HG02571 (cell line): ENCODE measurements at regions not wholly inside any gene's neighbourhood (a gene's known extent, or its start where the extent isn't known, plus 50 kb on each side); places are given as distances from the start of the nearest gene placed in this dataset.
"Not testable (repeated sequence)": the region's sequence is repeated elsewhere in the genome, so short reads cannot be mapped to it uniquely, and the experiment has no call there.

Source experiments
- ATAC-seq: cut with Tn5 transposase; IDR thresholded peaks from one replicate; pipeline ENCODE4 v1.9.1; 2021; ENCODE audit warnings: mild to moderate bottlenecking, moderate library complexity; ENCODE audit not compliant: unreplicated experiment

GRCh38 chr13:53351021-53351420 is 322.4 kb downstream of the OLFM4 start:
- no peak for ATAC-seq

GRCh38 chr13:53357582-53357981 is 329.0 kb downstream of the OLFM4 start:
- ATAC-seq = peak; percentile 92

- no peak for ATAC-seq
Observed at GRCh38 chr13:53368948-53369347, 340.3 kb downstream of the OLFM4 start.

GRCh38 chr13:53379485-53379884 is 350.9 kb downstream of the OLFM4 start:
- ATAC-seq = no peak

- no peak for ATAC-seq
Observed at GRCh38 chr13:53382008-53382407, 353.4 kb downstream of the OLFM4 start.

- ATAC-seq = no peak
Observed at GRCh38 chr13:53398051-53398450, 369.4 kb downstream of the OLFM4 start.

GRCh38 chr13:53405616-53406015 is 377.0 kb downstream of the OLFM4 start:
- ATAC-seq = no peak

- ATAC-seq = no peak
Observed at GRCh38 chr13:53408306-53408705, 379.7 kb downstream of the OLFM4 start.

- ATAC-seq = no peak
Observed at GRCh38 chr13:53408847-53409568, 380.4 kb downstream of the OLFM4 start.

GRCh38 chr13:53411463-53411862 is 382.9 kb downstream of the OLFM4 start:
- ATAC-seq = no peak

- ATAC-seq = no peak
Observed at GRCh38 chr13:53415135-53415534, 386.5 kb downstream of the OLFM4 start.

GRCh38 chr13:53417601-53418000 is 389.0 kb downstream of the OLFM4 start:
- ATAC-seq = no peak

GRCh38 chr13:53422415-53422814 is 393.8 kb downstream of the OLFM4 start:
- no peak for ATAC-seq

GRCh38 chr13:53436396-53436795 is 407.8 kb downstream of the OLFM4 start:
- ATAC-seq = no peak

- ATAC-seq = no peak
Observed at GRCh38 chr13:53439439-53440225, 411.0 kb downstream of the OLFM4 start.

- no peak for ATAC-seq
Observed at GRCh38 chr13:53442979-53443378, 414.4 kb downstream of the OLFM4 start.

- ATAC-seq = no peak
Observed at GRCh38 chr13:53445686-53446085, 417.1 kb downstream of the OLFM4 start.

- ATAC-seq = no peak
Observed at GRCh38 chr13:53447456-53447855, 418.8 kb downstream of the OLFM4 start.

GRCh38 chr13:53447863-53448262 is 419.2 kb downstream of the OLFM4 start:
- no peak for ATAC-seq

- not testable (repeated sequence) for ATAC-seq
Observed at GRCh38 chr13:53452263-53452808, 423.7 kb downstream of the OLFM4 start.

- no peak for ATAC-seq
Observed at GRCh38 chr13:53460796-53461195, 432.2 kb downstream of the OLFM4 start.

- no peak for ATAC-seq
Observed at GRCh38 chr13:53463106-53463505, 434.5 kb downstream of the OLFM4 start.
